Ovary (tissue), 7 donors: ENCODE measurements at regions not wholly inside any gene's neighbourhood (a gene's known extent, or its start where the extent isn't known, plus 50 kb on each side); places are given as distances from the start of the nearest gene placed in this dataset.
A peak's percentile ranks its signal among the peaks of the same experiment; 100 is the strongest.

ENCODE experiments used
- DNase-seq, 5 donors: peaks; one replicate each; pipeline ENCODE4 v3.0.0-alpha.2; 2019 to 2020
- H3K27ac ChIP-seq, 2 donors: fragments of 200-600 bp; one replicate each; pipeline versions ENCODE4 v1.5.1 to v1.8.0; 2019 to 2022
- H3K27me3 ChIP-seq: fragments of 200-600 bp; one replicate; pipeline ENCODE4 v1.8.0; 2022
- H3K36me3 ChIP-seq: fragments of 200-600 bp; sonication (generic); one replicate; pipeline ENCODE4 v1.5.1; 2019
- H3K4me1 ChIP-seq: one replicate; pipeline ENCODE4 v1.8.1; 2013; ENCODE audit warnings: mild to moderate bottlenecking, moderate library complexity; ENCODE audit not compliant: insufficient read depth
- H3K4me3 ChIP-seq: fragments of 200-600 bp; sonication (generic); one replicate; pipeline ENCODE4 v1.5.1; 2017
- H3K9me3 ChIP-seq, 2 donors: fragments of 200-600 bp in 1 of 2; sonication (generic) in 1 of 2; one replicate each; pipeline versions ENCODE4 v1.5.1 to v1.8.1; 2013 to 2019; ENCODE audit warnings: mild to moderate bottlenecking in 1 of 2, moderate library complexity in 1 of 2
- CTCF ChIP-seq, 3 donors: fragments of 450-650 bp in 2 of 3; fragments of 200-600 bp in 1 of 3; IDR thresholded peaks; one replicate each; pipeline versions ENCODE4 v1.5.1 to v1.8.0; 2016 to 2022; ENCODE audit warnings: antibody characterized with exemption in 3 of 3, mild to moderate bottlenecking in 1 of 3
- EP300 ChIP-seq: sonication (generic); formaldehyde crosslinking; IDR thresholded peaks from one replicate; pipeline ENCODE4 v1.6.1; 2017; ENCODE audit warnings: antibody characterized with exemption
- POLR2A ChIP-seq: fragments of 450-650 bp; IDR thresholded peaks from one replicate; pipeline ENCODE4 v1.6.1; 2017; ENCODE audit warnings: antibody characterized with exemption, mild to moderate bottlenecking, moderate library complexity
- WGBS, 3 donors: extraction: QIAGEN DNeasy Blood & Tissue Kit in 1 of 3; methylation state at CpG; one replicate each; pipeline versions ENCODE4 v1.1.5 to v1.1.7; 2013 to 2017; 5-methylcytosine and 5-hydroxymethylcytosine counted together
- intact Hi-C, 4 donors: fragments of 100-400 bp; cut with DNase I; formaldehyde crosslinking; loops; one replicate each; pipeline versions ENCODE4 v1.11.0 to v1.15.1; 2022 to 2023
- donor health status: DM: no; HTN: no; CAD: no; lungs with moderate emphysema.
- donor health status: DM: no; HTN: no; CAD: no.
- donor health status: Bipolar disorder and iron deficiency.
- donor health status: DM: no; HTN: no; CAD: no.
- donor health status: DM: yes; HTN: yes; CAD: no.

GRCh38 chr6:4665489-4666417 is 110.5 kb upstream of the CDYL start:
- Histone ChIP-seq H3K4me1 (no peaks in the 10 kb centered on the region), H3K36me3 (no peaks in the 10 kb centered on the region), H3K27me3 (no peaks in the 10 kb centered on the region), H3K27ac (no peak overlapping the region), H3K9me3 (no peaks in the 10 kb centered on the region), H3K4me3 (no peak overlapping the region)
- intact Hi-C loops: no loop called here
- 52 to 65% (median 53%) methylated on average over 7 of the region's 7 CpGs for WGBS, 3 donors
- no peak for DNase-seq
- TF ChIP-seq EP300 (no peak), POLR2A (no peak), CTCF (IDR thresholded peaks at IDR 0.05) (no peak)

GRCh38 chr6:4664911-4665310 is 111.3 kb upstream of the CDYL start:
- Histone ChIP-seq H3K4me3 (no peak overlapping the region), H3K27ac (no peak overlapping the region), H3K27me3 (no peaks in the 10 kb centered on the region), H3K4me1 (no peaks in the 10 kb centered on the region), H3K9me3 (no peaks in the 10 kb centered on the region), H3K36me3 (no peaks in the 10 kb centered on the region)
- TF ChIP-seq POLR2A (no peak), EP300 (no peak), CTCF (IDR thresholded peaks at IDR 0.05) (no peak)
- intact Hi-C loops: no loop called here
- no peak for DNase-seq
- WGBS, 3 donors: 90 to 95% (median 92%) methylated on average over 6 of the region's 6 CpGs

- no peaks in the 10 kb centered on the region for H3K4me1 ChIP-seq
- H3K36me3 ChIP-seq: no peaks in the 10 kb centered on the region
- 28 to 45% (median 42%) methylated on average over 7 of the region's 7 CpGs for WGBS, 3 donors
- no peaks in the 10 kb centered on the region for H3K27me3 ChIP-seq
- no peak overlapping the region for H3K4me3 ChIP-seq
- DNase-seq: peak; percentile 33 to 76 (median 52)
- TF ChIP-seq CTCF (IDR thresholded peaks at IDR 0.05): no peak
- TF ChIP-seq EP300: no peak
- no peak for TF ChIP-seq POLR2A
- intact Hi-C loops: no loop called here
- H3K27ac ChIP-seq: no peak overlapping the region
- H3K9me3 ChIP-seq: no peaks in the 10 kb centered on the region
These were observed 112.0 kb upstream of the CDYL start for GRCh38 chr6:4664117-4664626.

- H3K4me3 ChIP-seq: no peak overlapping the region
- no peak overlapping the region for H3K27ac ChIP-seq
- no peaks in the 10 kb centered on the region for H3K9me3 ChIP-seq
- TF ChIP-seq CTCF (IDR thresholded peaks at IDR 0.05) (no peak), EP300 (no peak)
- intact Hi-C loops: no loop called here
- no peak for DNase-seq
- no peaks in the 10 kb centered on the region for H3K36me3 ChIP-seq
- 30 to 41% (median 37%) methylated on average over 7 of the region's 7 CpGs for WGBS, 3 donors
- no peaks in the 10 kb centered on the region for H3K27me3 ChIP-seq
- H3K4me1 ChIP-seq: no peaks in the 10 kb centered on the region
These were observed 113.3 kb upstream of the CDYL start for GRCh38 chr6:4662886-4663285.
